Posterior vena cava (tissue), 2 donors: ENCODE measurements at regions not wholly inside any gene's neighbourhood (a gene's known extent, or its start where the extent isn't known, plus 50 kb on each side); places are given as distances from the start of the nearest gene placed in this dataset.

Source experiments
- DNase-seq: peaks from one replicate; pipeline ENCODE4 v3.0.0-alpha.2; 2020; ENCODE audit warnings: low spot score
- intact Hi-C, 2 donors: fragments of 100-400 bp; cut with DNase I; formaldehyde crosslinking; loops; one replicate each; pipeline versions ENCODE4 v1.14.1 to v1.14.2; 2022 to 2023
- microRNA-seq, 2 donors: library from miRNA; unstranded; fragments of <30 nt; microRNA quantifications; one replicate each; pipeline ENCODE4 v1.2.0, GENCODE V29; 2020 to 2021; ENCODE audit warnings: borderline microRNAs expressed in 2 of 2
- donor health status: DM: yes; HTN: yes; CAD: no.
- donor health status: DM: yes; HTN: yes; CAD: no.

DNA sequence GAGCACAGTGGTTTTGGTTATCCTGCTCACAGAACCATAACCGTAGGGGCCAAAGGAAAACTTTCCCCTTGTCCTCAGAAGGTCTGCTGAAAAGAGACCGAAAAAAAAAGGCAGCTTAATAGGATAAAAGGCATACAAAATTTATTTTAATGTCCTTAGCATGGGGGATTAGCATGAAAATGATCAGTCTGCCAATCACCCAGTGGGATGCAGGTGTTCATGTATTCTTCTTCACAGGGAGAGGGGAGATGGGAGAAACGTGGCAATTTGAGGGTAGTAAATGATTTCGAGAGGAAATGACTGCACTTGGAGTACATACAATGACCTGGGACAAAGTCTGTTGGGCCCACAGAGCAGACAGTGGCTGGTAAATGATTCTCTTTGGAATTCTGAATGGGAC is 194.0 kb downstream of the AJAP1 start:
- intact Hi-C loops: no loop called here
- DNase-seq: no peak

DNA sequence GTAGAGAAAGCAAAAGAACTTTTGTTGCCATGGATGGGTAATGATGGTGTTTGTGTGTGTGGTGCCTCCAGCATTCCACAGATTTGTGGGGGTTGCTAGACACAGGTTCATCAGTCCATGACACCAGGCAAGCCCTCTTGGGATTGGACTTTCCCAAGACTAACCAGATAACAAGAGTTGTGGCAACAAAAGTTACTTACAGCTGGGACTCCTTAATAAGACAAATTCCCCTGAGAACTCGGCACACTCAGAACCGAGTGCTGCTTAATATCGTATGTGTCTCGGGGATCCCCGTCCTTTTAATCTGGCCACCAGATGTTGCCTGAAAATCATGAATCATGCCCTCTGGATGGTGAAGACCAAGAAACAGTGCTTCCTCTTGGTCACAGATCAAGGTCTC is 193.3 kb downstream of the AJAP1 start:
- intact Hi-C loops: no loop called here
- no peak for DNase-seq

Small RNA genes lying in the stretch of these regions (microRNA-seq; reads per million reads assigned to microRNA genes)
- gene MIR4417: 0 reads per million in 2 donors
